ENCODE measurements at regions not wholly inside any gene's neighbourhood (a gene's known extent, or its start where the extent isn't known, plus 50 kb on each side); places are given as distances from the start of the nearest gene placed in this dataset.
"Not testable (repeated sequence)": the region's sequence is repeated elsewhere in the genome, so short reads cannot be mapped to it uniquely, and the experiment has no call there.

- Histone ChIP-seq H3K9ac (ENCODE audit: low read depth, low read length) (no peak overlapping the region), H3K27me3 (ENCODE audit: control insufficient read depth, insufficient read depth, low read length) (no peaks in the 10 kb centered on the region), H3K4me1 (ENCODE audit: control insufficient read depth, insufficient read depth, low read length) (peaks cover 8% of the 10 kb centered on the region; the same call in 1 of the 2 replicates), H3K36me3 (ENCODE audit: control insufficient read depth, insufficient read depth, low read length) (no peaks in the 10 kb centered on the region), H3K9me3 (ENCODE audit: control insufficient read depth, insufficient read depth, low read length) (no peaks in the 10 kb centered on the region), H3K4me3 (ENCODE audit: low read depth, low read length) (no peak overlapping the region), H3K27ac (ENCODE audit: low read depth, low read length) (no peak overlapping the region)
Observed at GRCh38 chr21:33993286-33994231, 78.0 kb upstream of the ATP5PO start.

GRCh38 chr21:33992412-33992811, 76.8 kb upstream of the ATP5PO start:
- H3K9me3 ChIP-seq (ENCODE audit: control insufficient read depth, insufficient read depth, low read length); H3K4me1 ChIP-seq (ENCODE audit: control insufficient read depth, insufficient read depth, low read length); H3K9ac ChIP-seq (ENCODE audit: low read depth, low read length); H3K27me3 ChIP-seq (ENCODE audit: control insufficient read depth, insufficient read depth, low read length); H3K27ac ChIP-seq (ENCODE audit: low read depth, low read length); H3K36me3 ChIP-seq (ENCODE audit: control insufficient read depth, insufficient read depth, low read length); H3K4me3 ChIP-seq (ENCODE audit: low read depth, low read length): not testable (repeated sequence)

GRCh38 chr21:33991133-33991532, 75.5 kb upstream of the ATP5PO start:
- no peak overlapping the region for H3K9ac ChIP-seq (ENCODE audit: low read depth, low read length)
- H3K27ac ChIP-seq (ENCODE audit: low read depth, low read length): no peak overlapping the region
- no peak overlapping the region for H3K4me3 ChIP-seq (ENCODE audit: low read depth, low read length)
- no peaks in the 10 kb centered on the region for H3K9me3 ChIP-seq (ENCODE audit: control insufficient read depth, insufficient read depth, low read length)
- no peaks in the 10 kb centered on the region for H3K36me3 ChIP-seq (ENCODE audit: control insufficient read depth, insufficient read depth, low read length)
- peaks cover 8% of the 10 kb centered on the region; the same call in 1 of the 2 replicates for H3K4me1 ChIP-seq (ENCODE audit: control insufficient read depth, insufficient read depth, low read length)
- H3K27me3 ChIP-seq (ENCODE audit: control insufficient read depth, insufficient read depth, low read length): no peaks in the 10 kb centered on the region

- Histone ChIP-seq H3K27ac (ENCODE audit: low read depth, low read length) (no peak overlapping the region), H3K36me3 (ENCODE audit: control insufficient read depth, insufficient read depth, low read length) (no peaks in the 10 kb centered on the region), H3K4me3 (ENCODE audit: low read depth, low read length) (no peak overlapping the region), H3K9ac (ENCODE audit: low read depth, low read length) (no peak overlapping the region), H3K9me3 (ENCODE audit: control insufficient read depth, insufficient read depth, low read length) (no peaks in the 10 kb centered on the region), H3K4me1 (ENCODE audit: control insufficient read depth, insufficient read depth, low read length) (peaks cover 8% of the 10 kb centered on the region; the same call in 1 of the 2 replicates), H3K27me3 (ENCODE audit: control insufficient read depth, insufficient read depth, low read length) (no peaks in the 10 kb centered on the region)
Observed at GRCh38 chr21:33989440-33989839, 73.8 kb upstream of the ATP5PO start.

- H3K36me3 ChIP-seq (ENCODE audit: control insufficient read depth, insufficient read depth, low read length): no peaks in the 10 kb centered on the region
- no peak overlapping the region for H3K4me3 ChIP-seq (ENCODE audit: low read depth, low read length)
- no peaks in the 10 kb centered on the region for H3K9me3 ChIP-seq (ENCODE audit: control insufficient read depth, insufficient read depth, low read length)
- no peak overlapping the region for H3K27ac ChIP-seq (ENCODE audit: low read depth, low read length)
- no peaks in the 10 kb centered on the region for H3K27me3 ChIP-seq (ENCODE audit: control insufficient read depth, insufficient read depth, low read length)
- H3K4me1 ChIP-seq (ENCODE audit: control insufficient read depth, insufficient read depth, low read length): peaks cover 8% of the 10 kb centered on the region; the same call in 1 of the 2 replicates
- no peak overlapping the region for H3K9ac ChIP-seq (ENCODE audit: low read depth, low read length)
Observed at GRCh38 chr21:33988237-33989017, 72.8 kb upstream of the ATP5PO start.

DNA sequence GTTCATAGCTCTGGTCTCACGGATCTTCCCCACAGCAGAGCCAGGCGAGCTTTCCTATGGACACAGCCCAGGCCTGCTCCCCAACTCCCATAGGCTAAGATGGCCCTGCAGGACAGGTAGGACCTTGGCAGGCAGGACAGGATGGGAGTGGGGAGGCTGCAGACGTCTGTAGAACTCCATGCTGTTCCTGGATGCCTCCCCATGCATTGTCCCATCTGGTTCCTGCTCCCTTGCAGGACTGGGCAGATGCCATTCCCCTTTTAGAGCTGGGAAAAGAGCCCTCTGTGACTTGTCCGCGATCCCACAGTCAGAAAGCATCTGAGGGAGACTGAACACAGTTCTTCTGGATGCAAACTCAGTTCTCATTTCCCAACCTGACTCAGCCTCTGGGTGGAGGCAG, 71.9 kb upstream of the ATP5PO start:
- Histone ChIP-seq H3K4me1 (ENCODE audit: control insufficient read depth, insufficient read depth, low read length) (peaks cover 8% of the 10 kb centered on the region; the same call in 1 of the 2 replicates), H3K4me3 (ENCODE audit: low read depth, low read length) (no peak overlapping the region), H3K27ac (ENCODE audit: low read depth, low read length) (no peak overlapping the region), H3K9ac (ENCODE audit: low read depth, low read length) (no peak overlapping the region), H3K9me3 (ENCODE audit: control insufficient read depth, insufficient read depth, low read length) (no peaks in the 10 kb centered on the region), H3K36me3 (ENCODE audit: control insufficient read depth, insufficient read depth, low read length) (no peaks in the 10 kb centered on the region), H3K27me3 (ENCODE audit: control insufficient read depth, insufficient read depth, low read length) (no peaks in the 10 kb centered on the region)

DNA sequence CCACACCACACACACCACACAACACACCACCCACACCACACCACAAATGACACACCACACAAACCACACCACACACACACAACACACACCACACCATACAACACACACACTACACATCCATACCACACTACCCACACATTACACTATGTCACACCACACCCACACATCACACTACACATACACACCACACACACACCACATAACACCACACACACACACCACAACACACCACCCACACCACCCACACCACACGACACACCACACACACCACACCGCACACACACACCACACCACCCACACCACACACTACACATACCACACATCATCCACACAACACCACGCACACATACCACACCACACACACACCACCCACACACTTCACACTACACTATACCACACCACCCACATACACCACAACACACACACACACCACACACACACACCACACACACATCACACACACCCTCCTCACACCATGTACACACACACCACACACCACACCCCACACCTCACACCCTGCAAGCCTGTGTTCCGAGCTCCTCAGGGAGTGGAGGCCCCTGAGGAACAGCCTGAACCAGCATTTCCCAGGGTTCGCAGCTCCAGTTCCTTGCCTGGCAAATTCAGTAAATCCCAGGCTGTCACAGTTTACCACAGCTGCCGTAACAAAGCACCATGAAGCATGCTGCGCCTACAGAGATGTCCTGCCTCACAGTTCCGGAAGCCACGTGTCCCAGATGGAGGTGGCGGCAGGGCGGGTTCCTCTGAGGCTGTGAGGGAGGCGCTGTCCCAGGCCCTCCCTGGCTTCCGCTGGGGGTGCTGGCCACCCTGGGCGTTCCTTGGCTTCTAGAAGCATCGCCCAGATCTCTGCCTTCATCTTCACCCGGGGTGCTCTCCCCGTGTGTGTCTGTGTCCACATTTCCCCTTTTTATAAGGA, 69.8 kb upstream of the ATP5PO start:
- Histone ChIP-seq H3K27me3 (ENCODE audit: control insufficient read depth, insufficient read depth, low read length) (no peaks in the 10 kb centered on the region), H3K9me3 (ENCODE audit: control insufficient read depth, insufficient read depth, low read length) (no peaks in the 10 kb centered on the region), H3K36me3 (ENCODE audit: control insufficient read depth, insufficient read depth, low read length) (no peaks in the 10 kb centered on the region), H3K27ac (ENCODE audit: low read depth, low read length) (no peak overlapping the region), H3K4me3 (ENCODE audit: low read depth, low read length) (no peak overlapping the region), H3K4me1 (ENCODE audit: control insufficient read depth, insufficient read depth, low read length) (no peaks in the 10 kb centered on the region), H3K9ac (ENCODE audit: low read depth, low read length) (no peak overlapping the region)

- Histone ChIP-seq H3K9me3 (ENCODE audit: control insufficient read depth, insufficient read depth, low read length) (no peaks in the 10 kb centered on the region), H3K9ac (ENCODE audit: low read depth, low read length) (no peak overlapping the region), H3K27me3 (ENCODE audit: control insufficient read depth, insufficient read depth, low read length) (no peaks in the 10 kb centered on the region), H3K36me3 (ENCODE audit: control insufficient read depth, insufficient read depth, low read length) (no peaks in the 10 kb centered on the region), H3K27ac (ENCODE audit: low read depth, low read length) (no peak overlapping the region), H3K4me3 (ENCODE audit: low read depth, low read length) (no peak overlapping the region), H3K4me1 (ENCODE audit: control insufficient read depth, insufficient read depth, low read length) (no peaks in the 10 kb centered on the region)
Observed at GRCh38 chr21:33984021-33984481, 68.4 kb upstream of the ATP5PO start.

DNA sequence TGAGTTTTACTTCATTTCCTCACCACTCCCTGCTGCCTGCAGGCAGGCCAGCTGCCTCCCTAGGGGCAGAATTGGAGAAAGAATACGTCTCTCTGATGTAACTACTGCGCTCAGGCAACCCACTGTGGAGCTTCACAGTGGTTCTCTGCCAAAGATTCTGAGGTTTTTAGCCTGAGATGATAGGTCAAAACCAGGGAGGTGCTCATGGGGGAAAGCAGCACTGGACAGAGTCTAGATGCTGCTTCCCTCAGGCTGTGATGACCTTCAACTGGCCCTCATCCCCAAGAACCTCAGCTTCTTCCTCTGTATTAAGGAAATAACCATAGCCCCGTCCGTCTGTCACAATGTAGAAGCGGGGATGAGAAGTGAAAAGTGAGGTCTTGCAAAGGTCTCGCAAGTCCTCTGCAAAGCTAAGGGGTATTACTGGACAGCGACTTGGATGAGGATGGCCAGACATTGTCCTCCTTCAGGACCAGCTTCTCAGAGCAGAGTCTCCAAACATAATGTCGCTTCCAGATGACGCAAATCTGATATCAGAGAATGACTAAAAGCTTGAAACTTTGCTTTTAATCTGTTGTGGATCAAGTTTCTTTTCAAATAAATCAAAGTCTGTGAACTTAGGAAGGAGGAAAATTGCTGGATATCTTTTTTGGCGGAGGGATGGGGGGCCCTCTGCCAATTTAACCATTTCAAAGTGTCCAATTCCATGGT, 65.9 kb upstream of the ATP5PO start:
- Histone ChIP-seq H3K27ac (ENCODE audit: low read depth, low read length) (no peak overlapping the region), H3K9me3 (ENCODE audit: control insufficient read depth, insufficient read depth, low read length) (no peaks in the 10 kb centered on the region), H3K4me3 (ENCODE audit: low read depth, low read length) (no peak overlapping the region), H3K9ac (ENCODE audit: low read depth, low read length) (no peak overlapping the region), H3K36me3 (ENCODE audit: control insufficient read depth, insufficient read depth, low read length) (no peaks in the 10 kb centered on the region), H3K27me3 (ENCODE audit: control insufficient read depth, insufficient read depth, low read length) (no peaks in the 10 kb centered on the region), H3K4me1 (ENCODE audit: control insufficient read depth, insufficient read depth, low read length) (peaks cover 6% of the 10 kb centered on the region; the same call in 1 of the 2 replicates)

Measured in HUES48 (cell line).